ELF-1 (cell line): ENCODE measurements at regions not wholly inside any gene's neighbourhood (a gene's known extent, or its start where the extent isn't known, plus 50 kb on each side); places are given as distances from the start of the nearest gene placed in this dataset.
A peak's percentile ranks its signal among the peaks of the same experiment; 100 is the strongest.
"Not testable (repeated sequence)": the region's sequence is repeated elsewhere in the genome, so short reads cannot be mapped to it uniquely, and the experiment has no call there.

Experiments used
- DNase-seq: peaks from one replicate; pipeline ENCODE4 v3.0.0-alpha.2; 2016; ENCODE audit warnings: low read depth, low spot score

DNA sequence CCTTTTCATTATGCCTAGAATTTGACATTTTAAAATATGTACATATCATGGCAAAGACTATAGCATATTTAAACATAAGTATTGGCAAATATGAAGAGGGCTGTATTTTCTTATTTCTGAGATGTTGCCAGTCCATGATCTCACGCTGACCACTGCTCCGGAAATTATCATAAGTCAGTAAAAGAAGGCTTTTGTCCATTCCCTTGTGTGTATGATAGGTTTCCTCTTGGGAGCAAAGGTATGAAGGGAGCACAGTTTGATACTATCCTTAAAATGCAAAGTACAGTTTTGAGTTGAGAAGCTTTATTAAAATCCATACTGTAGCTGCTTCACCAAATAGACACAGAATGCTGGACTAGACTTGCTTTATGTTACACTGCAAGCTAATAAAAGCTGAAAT lies 52.6 kb upstream of the AGA start:
- no peak for DNase-seq

DNA sequence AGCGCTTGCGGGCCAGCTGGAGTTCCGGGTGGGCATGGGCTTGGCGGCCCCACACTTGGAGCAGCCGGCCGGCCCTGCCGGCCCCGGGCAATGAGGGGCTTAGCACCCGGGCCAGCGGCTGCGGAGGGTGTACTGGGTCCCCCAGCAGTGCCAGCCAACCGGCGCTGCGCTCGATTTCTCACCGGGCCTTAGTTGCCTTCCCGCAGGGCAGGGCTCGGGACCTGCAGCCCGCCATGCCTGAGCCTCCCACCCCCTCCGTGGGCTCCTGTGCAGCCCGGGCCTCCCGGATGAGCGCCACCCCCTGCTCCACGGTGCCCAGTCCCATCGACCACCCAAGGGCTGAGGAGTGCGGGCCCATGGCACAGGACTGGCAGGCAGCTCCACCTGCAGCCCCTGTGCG lies 53.4 kb upstream of the AGA start:
- DNase-seq, result not testable (repeated sequence)

DNA sequence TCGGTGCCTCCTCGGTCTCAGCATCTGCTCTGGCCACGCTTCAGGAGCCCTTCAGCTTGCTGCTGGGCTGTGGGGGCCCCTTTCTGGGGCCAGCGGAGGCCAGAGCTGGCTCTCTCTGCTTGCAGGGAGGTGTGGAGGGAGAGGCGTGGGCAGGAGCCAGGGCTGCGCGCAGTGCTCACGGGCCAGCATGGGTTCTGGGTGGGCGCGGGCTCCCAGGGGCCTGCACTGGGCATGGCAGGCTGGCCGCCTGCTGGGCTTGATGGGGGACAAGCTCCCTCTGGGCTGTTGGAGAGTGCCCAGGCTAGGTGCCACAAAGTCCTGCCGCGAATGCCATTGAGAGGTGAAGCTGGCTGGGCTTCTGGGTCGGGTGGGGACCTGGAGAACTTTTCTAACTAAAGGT lies 57.3 kb upstream of the AGA start:
- DNase-seq, result no peak

DNA sequence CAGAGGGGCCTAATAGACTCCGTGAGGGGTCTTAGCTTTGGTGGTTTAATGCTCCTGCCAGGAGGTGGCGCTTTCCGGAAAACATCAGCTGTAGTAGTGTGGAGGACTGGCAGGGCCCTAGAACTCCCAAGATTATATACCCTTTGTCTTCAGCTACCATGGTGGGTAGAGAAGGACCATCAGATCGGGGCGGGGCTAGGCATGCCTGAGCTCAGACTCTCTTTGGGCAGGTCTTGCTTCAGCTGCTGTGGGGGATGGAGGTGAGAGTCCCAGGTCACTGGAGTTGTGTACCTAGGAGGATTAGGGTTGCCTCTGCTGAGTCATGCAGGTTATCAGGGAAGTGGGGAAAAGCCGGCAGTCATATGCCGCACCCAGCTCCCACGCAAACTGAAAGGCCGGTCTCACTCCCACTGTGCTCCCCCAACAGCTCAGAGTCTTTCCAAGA lies 63.0 kb upstream of the AGA start:
- peak; percentile 78 for DNase-seq

DNA sequence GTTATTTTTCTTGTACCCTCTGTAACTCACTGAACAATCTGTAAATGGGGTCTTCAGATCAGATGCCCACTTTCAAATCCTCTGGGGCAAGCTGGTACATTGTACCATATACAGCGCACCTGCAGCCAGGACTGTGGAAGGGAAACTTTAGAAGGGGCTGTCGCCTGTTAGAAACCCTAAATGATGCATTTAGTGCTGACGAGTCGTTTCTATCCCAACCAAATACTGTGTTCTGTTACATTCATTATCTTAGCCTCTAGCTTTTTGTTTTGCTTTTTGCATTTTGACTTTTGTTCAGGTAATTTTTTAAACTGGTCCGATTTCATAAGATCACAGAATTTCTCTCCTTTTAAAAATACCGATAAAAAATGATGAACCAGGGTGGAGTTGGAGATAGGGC lies 66.4 kb upstream of the AGA start:
- DNase-seq, result no peak

DNA sequence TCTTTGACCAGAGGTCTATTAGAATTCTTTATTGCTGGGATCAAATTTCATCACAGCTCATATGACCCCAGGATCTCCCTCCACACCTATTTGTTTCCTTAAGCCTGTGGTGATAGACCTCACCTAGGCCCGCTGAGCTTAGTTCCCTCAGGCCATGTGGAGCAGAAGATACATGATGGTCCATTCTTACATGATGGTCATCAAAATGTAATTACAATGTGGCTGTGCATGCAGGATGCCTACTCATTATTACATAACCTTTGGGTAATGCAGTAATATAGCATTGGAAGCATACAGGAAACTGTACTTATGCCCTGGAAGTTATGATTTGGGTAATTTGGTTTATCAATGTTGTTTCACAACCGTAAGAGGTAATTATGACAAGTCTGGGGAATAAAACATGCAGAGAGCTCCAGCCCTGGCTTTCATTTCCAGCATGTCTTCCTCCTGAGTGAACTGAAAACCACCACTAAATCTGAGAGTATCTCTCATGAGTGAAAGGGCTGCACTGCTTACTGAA lies 67.0 kb upstream of the AGA start:
- no peak for DNase-seq

DNA sequence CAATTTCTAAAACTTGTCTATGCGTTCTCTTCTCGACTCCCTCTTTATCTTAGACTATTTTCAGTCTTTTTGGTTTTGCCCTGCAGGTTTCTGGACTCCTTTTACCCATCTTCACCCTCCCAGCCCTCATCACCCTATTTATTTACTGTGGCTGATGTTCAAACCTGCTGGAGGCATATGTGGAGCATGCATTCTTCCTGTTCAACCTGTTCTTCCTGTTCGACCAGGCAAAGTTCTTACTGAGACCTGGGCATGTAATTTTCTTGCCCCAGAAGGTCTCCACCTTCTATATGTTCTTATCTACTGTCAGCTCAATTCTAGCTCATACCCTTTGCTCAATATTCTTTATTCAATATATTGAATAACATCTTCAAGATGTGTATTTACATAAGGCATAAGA lies 69.4 kb upstream of the AGA start:
- peak; percentile 80 for DNase-seq

DNA sequence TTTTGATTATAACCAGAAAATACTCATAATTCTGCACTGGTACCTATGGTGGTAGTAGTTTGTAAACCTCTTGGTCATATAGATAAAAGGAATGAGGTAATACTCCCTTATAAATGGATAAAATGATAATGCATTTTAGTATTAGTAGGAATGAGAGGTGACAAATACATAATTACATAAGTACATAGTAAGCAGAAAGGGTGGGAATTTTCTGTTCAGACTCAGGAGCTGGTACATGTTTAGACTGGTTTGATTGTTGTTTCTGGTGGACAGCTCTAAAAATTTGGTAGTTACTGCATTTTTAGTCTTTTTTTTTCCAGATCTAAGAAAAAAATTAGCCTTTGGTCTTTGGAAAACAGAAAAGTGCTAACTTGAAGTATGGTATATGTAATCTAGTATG lies 70.4 kb upstream of the AGA start:
- no peak for DNase-seq

DNA sequence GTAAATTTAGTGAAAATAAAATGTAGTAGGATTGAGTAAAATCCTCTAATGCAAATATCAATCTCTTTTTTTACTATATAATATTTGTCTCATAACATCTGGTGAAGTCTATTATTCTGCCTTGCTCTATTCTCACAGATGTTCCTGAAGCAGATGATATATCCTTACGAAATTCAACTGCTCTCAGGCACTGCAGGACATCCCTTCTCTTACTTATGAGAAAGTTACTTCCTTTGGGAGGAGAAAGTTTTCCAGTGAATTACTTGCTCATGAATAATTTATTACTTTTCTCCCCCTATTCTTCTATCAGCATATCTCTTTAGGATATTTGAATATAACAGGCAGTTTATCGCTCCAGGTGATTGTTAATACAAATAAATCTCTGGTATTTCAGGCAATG lies 75.6 kb upstream of the AGA start:
- DNase-seq, result no peak

DNA sequence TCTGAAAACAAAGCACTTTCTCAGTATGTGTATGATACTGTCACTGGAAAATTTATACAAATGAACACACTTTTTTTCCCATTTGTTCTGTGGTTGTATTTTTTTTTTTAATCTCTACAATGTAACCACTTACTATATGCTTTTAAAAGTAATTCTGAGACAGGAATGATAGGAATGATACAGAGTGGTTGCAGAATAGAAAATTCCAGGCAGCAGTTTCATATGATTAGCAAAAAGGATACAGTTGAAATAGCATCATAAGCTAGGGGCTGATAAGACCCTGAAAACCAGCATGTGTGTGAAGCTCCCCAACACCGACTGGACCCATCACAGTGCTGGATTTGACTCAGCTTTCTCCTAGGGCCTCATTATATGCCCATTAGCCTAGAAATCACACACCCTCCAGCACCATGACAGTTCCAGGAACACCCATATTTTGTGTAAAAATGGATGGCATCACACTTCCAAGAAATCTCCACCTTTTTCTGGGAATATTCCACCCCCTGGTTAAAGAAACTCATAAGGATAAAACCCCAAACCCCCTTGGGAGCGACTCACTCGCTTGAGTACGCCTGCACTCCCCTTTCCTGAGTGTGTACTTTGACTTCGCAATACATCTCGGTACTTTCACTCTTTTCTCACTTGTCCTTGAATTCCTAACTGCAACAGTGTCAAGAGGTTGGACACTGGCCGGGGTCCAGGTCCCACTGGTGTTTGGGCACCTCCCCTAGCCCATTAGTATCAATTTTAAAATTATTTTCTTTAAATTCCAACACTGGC lies 77.4 kb upstream of the AGA start:
- no peak for DNase-seq

DNA sequence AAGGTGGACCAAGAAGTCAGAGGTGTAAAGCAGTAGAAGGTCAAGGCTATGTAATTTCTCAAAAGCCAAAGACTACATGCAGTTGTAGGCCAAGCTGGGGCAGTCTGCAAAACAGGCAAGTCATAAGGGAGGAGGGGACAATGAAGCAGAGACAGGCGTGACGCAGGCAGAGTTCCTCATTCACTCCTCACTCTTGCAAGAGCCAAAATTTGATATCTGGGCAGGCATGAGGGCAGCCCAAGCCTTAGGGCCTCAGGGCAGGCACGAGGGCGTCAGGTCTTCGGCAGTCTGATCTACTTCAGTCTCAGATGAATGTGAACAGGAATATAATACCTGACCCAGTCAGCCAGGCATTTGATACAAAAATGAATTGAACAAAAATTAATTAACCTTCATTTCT lies 86.4 kb upstream of the AGA start:
- no peak for DNase-seq

DNA sequence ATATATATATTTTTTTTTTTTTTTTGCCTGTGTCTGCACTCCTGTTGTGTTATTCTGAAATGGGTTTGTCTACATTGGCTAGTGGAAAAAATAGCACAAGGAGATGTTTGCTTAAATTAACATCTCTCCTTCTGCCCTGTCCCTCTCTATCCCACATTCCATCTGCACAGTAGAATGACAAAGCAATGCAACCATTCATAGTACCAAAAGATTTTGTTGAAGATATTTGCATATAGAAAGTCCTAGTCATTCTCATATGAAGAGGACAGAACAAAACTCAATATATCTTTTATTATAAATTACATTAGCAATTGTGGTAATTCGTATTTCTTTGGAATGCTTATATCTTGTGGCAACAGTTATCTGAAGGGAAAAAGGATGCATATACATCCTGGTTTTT lies 88.3 kb upstream of the AGA start:
- DNase-seq, result no peak

DNA sequence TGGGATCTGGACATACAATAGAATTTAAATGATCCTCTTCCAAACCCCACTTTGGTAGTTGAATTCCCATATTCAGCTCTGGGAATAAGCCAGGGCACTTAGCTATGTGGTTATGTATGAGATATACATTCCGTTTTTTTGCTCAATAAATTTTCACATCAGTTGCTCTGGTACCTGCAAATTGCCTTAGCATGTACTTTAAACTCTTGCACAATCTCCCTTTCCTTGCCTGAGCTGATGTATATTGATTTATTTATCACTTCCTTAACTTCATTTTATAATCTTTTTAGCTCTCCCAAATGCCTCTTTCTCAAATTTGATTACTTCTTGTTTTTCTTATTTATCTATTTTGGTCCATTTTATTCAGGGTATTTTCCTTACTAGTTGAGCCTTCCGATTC lies 90.1 kb upstream of the AGA start:
- no peak for DNase-seq

DNA sequence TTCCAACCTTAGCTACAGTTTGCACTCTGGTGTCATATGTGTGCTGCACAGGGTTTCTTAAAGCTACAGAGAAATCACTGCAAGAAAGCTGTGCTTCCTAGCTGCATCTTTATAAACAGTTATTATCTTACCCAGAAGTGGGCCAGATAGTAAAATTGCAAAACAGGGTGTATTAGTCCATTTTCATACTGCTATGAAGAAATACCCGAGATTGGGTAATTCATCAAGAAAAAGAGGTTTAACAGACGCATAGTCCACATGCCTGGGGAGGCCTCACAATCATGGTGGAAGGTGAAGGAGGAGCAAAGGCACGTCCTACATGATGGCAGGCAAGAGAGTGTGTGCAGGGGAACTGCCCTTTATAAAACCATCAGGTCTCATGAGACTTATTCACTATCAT lies 92.6 kb upstream of the AGA start:
- not testable (repeated sequence) for DNase-seq

DNA sequence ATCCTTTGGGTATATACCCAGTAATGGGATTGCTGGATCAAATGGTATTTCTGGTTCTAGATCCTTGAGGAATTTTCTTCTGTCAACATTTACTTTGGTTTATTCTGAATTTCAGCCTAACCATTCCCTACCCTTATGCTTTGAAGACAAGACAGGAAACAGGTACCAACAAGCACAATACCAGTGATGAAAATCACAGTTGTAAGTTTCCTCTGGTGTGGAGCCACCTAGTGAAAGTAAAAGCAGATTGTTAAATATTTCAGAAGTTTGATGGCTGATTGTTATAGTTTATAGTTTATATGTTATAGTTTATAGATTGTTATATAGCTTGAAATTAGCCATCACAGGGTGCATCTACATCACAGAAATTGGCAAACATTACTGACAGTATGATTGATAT lies 104.5 kb upstream of the AGA start:
- no peak for DNase-seq

DNA sequence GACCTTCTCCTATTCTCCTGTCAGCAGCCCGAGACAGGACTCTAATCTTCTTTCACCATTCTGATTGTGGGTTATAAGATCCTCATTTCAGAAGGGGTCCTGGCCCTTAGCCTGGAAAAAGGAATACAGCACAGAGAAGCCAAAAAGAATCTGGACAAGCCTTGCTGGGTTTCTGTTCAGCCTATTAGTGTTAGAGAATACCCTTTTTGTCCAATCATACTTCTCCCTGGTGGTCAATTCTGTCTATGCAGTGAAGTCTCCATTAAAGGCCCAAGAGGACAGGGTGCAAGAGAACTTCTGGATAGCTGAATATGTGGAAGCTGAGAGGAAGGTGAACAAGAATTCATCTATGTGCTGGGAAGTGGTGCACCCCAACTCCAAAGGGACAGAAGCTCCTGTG lies 105.7 kb upstream of the AGA start:
- no peak for DNase-seq

DNA sequence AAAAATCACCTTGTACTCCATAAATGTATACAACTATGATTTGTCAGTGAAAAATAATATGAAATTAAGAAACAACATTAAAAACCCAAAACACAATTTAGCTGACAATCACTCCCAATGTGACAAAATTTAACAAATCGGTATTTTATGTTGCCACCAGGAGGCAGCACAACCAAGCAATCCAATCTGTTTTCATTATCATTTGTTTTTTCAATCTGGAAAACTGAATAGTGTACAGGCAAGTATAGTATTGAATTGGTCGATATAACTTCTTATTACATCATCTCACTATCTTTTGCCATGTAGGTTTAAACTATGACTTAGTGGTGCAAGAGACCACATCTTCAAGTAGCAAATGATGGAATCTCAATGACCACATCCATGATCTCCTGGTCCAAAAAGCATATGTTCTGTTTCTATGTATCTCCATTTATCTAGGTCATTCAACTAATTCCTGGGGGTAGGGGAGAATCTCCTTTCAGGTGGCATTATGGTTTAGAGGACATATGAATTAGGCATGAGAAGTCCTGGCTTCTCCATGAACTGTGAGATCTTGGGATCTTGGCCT lies 112.9 kb upstream of the AGA start:
- no peak for DNase-seq

DNA sequence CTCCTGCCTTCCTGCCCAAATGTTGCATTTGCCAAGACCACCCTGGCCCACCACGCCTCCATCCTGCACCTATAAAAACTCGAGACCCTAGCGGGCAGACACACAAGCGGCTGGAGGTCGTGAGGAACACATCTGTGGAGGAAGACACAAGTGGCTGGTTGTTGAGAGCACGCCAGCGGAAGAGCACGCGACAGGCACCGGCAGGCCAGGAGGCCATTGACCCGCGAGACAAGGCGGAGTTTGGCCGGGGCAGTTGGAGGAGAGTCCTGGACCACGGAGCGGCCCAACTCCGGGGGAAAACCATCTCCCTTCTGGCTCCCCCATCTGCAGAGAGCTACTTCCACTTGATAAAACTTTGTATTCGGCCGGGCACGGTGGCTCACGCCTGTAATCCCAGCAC lies 115.2 kb upstream of the AGA start:
- no peak for DNase-seq

DNA sequence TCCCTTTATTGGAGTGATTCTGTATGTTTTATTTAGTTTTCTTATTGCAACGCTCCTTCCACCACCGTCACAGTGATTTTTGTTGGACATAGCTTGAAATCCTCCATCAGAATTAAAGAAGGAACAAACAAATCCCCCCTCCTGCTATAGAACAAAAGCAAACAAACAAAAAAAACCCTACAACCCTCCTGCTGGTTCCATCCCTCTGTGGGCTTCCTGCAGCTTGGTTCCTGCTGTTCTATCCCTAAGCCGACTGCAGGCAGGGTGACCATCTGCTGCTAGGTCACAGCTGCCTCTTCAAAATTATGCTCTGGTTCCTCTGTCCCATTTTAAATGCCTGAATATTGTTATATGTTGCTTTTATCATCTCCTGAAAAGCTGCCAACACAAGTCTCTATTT lies 116.8 kb upstream of the AGA start:
- DNase-seq, result peak; percentile 17

DNA sequence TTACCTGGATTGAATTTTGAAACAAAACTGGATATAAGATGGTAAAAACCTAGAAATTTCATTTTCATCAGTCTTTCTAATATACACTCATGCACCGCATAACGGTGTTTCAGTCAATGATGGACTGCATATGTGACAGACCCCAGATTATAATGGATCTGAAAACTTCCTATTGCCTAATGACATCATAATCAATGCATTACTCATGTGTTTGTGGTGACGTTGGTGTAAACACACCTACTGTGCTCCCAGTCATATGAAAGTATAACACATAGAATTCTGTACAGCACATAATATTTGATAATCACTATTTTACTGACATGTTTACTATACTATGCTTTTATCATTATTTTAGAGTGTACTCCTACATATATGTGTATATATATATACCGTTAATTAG lies 119.9 kb upstream of the AGA start:
- no peak for DNase-seq

DNA sequence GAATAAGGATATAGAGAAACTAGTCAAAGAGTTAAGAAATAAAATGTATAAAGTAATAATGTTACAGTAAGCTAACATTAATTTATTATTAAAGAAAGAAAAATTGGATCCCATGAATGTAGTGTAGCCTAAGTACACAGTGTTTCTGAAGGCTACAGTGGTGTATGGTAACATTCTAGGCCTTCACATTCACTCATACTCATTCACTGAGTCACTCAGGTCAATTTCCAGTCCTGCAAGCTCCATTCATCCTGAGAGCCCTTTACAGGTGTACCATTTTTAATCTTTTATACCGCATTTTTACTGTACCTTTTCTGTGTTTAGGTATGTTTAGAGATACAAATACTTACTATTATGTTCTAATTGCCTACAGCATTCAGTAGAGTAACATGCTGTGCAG lies 120.6 kb upstream of the AGA start:
- DNase-seq, result no peak

DNA sequence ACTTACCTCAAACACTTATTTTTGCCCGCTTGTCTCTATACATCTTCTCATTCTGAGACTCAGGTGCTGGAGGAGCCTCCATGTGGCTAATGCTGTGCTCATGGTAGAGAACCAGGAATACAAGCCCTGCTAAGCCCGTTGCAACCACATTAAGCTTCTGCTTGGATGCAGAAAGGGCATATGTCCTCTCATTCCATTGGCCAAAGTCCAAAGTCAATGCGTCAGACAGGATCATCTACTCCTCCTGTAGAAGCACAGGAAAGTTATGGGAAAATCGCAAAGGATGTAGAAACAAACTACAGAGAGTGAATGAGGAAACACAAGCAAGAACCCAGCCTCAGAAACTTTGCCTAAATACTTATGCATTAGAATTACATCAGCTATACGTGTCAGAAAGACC lies 124.5 kb upstream of the AGA start:
- DNase-seq, result no peak

DNA sequence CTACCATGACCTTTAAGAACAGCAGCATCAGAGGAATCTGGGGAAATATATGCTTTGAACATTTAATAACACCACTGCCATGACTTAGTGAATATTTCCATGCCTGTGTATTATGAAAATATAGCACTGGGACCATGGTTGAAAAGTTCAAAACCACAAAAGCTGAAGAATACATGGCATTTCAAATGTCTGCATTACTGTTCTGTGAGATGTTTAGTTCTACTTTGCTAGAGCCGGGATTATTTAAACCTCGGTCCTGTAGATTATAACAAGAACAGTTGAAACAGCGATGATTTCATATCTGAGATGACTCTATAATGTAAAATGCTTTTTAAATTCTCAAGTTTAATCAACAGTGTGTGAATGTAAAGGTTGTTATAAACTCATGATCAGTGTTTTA lies 126.7 kb upstream of the AGA start:
- no peak for DNase-seq

DNA sequence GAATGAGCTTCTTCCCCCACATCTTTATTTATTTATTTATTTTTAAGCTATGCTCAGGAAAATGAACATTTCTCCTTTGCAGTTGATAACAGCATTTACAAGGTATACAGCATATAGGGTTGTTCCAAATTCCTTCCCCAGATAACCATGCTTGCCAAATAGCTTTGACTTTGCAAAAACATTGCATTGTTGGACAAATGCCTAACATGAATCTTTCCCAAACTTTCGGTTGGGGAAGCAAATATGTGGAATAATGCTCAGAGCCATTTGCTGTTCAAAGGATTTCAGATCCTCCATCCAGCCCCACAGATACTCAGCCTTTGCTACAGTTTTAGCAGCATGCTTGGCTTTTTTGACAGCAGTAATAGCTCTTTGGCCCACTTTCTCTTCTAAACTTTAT lies 127.2 kb upstream of the AGA start:
- DNase-seq, result no peak
